Fibroblast of skin of right biceps (primary cell): ENCODE measurements at regions not wholly inside any gene's neighbourhood (a gene's known extent, or its start where the extent isn't known, plus 50 kb on each side); places are given as distances from the start of the nearest gene placed in this dataset.

Experiments
- DNase-seq: peaks from one replicate; pipeline ENCODE4 v3.0.0-alpha.2; 2013

DNA sequence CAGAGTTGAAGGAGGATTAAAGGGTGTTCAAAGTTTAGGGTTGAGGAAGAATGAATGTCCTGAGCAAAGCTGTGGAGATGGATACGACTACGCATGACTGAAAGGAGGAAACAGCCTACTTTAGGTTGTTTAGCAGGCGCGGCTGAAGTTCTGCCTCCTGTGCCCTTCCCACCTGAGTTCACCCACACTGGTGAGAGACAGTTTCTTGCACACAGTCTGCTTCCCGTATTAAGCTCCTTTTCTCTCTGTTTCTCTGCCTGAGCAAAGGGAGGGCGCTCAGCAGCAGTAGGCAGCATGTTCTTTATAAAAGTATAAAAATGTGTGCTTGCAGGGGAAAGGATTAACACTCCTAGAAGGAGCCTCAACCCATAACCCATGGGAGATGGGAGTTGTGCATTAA is 224.0 kb upstream of the SMARCA2 start:
- no peak for DNase-seq

DNA sequence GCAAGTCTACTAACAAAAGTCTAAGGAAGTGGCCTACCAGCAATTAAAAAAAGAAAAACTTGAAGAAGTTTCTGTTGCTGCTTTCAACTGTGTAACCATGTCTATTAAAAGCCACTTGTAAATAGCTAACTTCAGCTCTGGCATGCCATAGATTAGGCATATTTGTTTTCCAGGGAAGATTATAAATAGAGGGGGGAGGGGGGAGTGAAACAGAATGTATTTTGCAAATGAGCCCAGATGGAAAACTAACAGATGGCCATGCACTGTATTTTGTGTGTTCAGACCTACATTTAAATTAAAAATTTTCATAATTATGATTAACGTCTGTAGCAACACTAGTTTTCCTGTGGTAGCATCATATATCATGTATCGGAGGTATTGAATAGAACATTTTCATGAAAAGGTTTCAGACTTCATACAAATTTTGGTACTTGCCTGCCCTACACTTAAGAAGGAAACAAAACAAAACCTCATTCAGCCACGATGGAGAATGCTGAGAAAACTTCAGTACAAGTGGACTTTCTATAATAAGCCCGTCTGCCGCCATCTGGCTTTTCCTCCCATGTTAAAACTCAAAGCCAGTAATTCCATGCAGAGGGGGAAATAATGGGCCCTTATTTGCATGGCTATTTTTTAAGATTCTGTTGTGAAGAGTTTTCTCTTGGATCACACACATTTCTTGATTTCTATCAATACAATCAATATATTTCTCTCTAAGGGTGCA is 220.4 kb upstream of the SMARCA2 start:
- no peak for DNase-seq

DNA sequence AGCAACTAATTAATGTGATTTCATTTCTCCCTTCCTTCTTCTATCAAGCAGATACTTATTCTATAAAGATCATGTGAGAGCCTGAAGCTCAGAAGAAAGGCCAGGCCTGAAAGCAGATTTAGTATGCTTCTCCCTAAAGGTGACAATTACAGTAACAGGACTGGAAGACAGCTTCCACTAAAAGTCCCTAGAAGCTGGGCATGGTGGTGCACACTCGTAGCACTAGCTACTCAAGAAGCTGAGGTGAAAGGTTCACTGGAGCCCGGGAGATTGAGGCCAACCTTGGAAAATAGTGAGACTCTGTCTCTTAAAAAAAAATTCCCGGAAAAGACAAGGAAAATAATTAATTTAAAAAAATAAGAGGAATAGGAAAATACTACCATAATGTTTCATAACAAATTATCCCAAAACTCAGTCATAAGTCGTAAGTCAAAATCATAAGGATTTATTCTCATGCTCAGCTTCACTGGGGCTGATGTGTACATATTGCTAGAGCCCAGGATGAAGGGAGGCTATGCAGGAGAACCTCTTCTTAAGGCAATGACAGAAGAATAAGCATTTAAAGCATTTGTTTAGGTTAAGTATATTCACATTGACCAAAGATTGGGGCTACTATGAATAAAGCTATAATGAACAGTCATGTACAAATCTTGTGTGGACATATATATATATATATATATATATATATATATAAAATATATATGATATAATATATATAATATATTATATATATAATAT is 210.8 kb upstream of the SMARCA2 start:
- no peak for DNase-seq

DNA sequence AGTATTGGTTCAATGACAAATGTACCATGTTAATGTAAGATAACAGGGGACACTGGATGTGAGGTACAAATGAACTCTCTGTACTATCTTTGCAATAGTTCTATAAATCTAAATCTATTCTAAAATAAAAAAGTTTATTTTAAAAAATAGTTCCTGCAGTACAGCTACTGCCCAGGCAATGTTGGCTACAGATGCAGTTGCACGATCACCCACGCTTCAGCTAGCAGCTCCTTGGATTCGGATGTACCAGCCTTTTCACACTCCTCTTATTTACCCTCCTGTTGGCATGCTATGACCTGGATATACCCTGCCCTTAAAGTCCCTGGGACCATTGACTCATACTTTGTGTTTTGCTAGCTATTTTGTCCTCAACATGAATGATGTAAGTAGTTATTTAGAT is 185.4 kb upstream of the SMARCA2 start:
- no peak for DNase-seq

DNA sequence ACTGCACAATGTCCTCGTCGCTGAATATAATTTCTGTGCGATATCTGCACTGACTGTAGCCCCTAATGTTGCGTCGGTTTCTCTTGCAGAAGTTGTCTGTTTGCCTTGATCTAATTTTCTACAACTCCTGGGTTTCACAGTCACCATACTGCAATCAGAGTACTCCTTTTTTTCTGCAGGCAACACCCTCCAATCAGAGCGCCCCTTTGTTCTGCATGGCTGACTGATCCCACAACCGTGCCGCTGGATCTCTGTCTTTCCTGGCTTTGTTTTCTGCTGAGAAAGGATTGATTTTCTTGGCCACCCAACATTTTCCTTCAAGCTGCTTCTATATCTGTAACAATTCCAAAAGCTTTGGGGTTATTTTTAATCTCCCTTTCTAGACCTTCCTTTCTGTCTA is 182.2 kb upstream of the SMARCA2 start:
- no peak for DNase-seq

DNA sequence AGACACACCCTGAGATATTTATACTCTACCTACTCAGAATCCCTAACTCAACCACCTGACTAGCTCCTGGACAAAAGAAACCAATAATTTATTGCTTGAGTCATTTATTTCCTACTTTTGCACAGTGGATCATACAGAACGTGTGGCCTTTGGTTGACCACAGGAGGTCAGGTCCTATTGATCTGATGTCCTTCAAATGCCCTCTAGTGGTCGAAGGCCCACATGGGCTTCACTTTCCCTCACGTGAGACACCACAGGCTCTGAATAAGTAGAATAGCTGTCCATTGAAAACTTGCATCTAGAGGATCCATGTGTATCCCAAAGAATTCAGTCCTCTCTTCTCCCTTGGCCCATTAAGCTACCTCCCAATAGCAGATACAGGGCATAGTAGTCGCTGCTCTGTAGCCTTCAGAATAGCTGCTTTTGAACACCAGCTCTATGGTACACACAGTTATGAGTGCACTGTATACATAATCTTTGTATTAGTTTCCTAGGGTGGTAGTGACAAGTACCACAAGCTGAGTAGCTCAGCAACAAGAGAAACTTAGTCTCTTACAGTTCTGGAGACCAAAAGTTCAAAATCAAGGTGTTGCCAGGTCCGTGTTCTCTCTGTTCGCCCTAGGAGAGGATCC is 177.6 kb upstream of the SMARCA2 start:
- DNase-seq, result peak; percentile 17

DNA sequence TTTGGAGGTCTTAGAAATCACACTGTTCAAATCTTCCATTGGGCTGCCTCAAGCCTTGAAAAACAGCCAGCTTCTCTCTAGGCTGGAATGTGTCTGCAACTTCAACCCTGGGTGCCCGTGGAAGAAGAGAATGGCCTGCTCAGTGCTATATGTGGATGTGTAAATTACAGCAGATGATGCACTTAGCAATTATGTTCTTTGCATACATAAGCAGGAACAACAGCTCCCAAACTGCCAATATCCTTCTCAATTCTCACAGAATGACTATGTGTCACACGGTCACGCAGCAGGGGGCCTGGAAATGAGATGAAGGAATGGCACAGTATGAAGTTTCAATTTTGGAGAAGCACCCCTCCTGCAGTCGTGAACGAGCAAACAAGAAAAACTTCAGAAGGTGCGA is 175.2 kb upstream of the SMARCA2 start:
- DNase-seq, result no peak

DNA sequence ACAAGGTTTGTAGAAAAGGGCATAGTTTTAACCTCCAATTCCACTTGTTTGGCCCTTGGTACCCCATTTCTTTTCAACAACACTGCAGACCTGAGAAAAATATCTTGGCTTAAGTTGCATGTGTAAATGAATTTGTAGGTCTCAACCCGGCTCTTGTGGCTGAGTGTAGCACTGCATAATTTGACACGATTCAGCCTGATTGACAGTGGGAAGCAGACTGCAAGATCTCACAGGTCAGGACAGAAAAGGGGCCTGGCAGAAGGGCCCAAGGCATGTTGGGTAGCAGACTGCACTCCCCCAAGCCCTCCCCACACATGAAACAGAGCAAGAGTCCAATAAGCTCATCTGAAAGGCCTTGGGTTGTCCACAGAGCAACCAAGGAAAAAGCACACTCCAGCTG is 169.7 kb upstream of the SMARCA2 start:
- DNase-seq, result no peak

DNA sequence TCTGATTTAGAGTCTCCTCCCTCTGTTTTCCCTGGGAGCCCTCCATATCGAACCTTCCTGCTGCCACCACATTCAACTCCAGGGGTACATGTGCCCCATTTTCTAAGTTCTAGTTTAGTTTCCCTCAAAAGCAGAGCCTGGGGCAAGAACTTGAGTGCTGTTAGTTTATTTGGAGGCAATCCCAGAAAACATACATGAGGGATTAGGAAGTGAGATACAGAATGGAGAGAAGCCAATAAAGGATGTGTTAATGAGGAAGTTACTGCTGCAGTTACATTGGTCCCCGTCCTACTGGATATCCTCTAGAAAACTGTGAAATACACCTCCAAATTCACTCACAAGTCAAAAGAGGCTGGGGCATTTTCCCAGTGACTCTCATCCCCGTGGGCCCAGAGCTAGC is 159.4 kb upstream of the SMARCA2 start:
- DNase-seq, result no peak

DNA sequence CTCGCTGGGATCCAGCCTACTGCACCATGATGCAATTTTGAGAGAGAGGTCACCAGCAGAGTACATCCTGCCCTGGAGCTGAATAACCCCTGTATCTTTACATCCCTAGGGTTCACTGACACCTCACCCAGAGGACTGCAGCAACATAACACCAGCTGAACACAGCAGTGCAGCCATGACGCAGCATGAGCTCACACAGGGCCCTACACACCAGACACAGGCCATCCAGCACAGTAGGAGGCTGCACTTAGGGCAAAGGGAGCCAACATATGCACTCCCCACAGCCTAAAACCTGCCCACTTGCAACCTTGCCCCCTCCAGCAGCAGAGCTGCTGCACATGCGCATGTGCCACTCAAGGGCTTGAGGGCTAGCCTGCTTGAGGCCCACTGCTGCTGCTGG is 157.3 kb upstream of the SMARCA2 start:
- DNase-seq, result no peak

DNA sequence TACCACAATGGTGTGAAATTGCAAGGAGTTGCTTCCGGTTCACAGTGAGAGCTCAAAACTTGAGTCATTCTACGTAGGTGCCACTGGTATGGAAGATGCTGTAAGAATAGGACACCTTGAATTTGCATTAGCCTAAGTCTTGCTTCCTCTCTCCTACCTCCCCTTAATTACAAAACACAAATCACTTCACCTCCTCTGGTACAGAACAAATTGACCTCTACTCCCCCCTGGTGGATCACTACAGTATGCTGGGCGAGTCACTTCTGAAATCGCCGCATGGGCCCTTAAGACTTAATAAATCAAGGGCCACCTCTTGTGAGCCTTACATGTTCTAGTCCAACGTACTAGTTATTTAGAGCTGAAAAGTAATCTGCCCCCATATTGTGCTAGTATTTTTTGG is 145.3 kb upstream of the SMARCA2 start:
- DNase-seq, result peak; percentile 5

DNA sequence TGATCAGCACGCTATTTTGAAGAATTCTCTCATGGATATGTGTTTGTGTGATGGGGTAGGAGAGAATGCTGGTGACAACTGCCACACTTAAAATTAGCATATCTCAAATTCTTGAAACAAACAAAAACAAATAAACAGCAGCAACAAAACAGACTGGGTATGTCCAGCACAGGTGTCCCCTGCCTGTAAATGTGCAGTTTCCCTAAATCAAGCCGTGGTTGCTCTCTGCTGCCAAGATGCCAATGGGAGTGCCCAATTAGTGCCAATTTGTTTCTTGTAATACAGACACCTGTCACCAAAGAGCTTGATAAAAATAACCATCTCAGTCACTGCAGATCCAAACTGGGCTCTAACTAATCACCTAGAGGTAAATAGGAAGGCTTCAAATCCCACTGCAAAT is 144.2 kb upstream of the SMARCA2 start:
- DNase-seq, result no peak

DNA sequence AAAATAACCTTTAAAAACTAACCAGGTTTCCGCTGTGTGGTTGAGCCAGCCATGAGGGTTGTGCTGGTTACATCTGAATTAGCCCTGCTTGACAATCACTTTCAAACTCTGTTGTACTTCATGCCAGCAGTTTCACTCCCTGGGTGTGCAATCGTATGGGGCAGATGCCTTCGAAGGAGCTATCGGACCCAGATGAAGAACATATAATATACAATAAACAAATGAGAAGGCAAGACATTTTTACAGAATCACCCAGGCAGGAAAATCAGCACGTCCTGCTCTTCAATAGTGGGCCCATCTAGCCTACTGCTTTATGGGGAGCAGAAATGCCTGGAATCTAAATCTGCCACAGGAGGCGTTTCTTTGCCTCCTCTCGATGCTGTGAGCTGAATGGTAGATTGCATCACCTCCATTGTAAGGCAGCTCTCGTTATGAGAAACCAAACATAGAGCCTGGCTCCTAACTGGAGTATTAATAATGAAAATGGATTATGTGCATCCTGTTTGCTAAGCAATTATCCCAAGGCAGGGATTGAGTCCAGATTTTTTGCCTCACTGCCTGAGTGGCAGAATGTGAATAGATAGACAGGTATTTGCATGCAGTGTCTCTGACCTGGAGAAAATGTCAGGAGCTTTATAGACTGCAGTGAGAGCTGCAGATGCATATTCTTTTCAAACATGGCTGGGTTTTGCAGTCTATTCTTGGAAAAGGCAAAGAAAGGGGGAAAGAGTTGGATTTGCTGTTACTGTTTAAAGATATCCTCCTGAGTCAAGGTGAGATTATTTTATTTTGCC is 143.3 kb upstream of the SMARCA2 start:
- peak; percentile 46 for DNase-seq

DNA sequence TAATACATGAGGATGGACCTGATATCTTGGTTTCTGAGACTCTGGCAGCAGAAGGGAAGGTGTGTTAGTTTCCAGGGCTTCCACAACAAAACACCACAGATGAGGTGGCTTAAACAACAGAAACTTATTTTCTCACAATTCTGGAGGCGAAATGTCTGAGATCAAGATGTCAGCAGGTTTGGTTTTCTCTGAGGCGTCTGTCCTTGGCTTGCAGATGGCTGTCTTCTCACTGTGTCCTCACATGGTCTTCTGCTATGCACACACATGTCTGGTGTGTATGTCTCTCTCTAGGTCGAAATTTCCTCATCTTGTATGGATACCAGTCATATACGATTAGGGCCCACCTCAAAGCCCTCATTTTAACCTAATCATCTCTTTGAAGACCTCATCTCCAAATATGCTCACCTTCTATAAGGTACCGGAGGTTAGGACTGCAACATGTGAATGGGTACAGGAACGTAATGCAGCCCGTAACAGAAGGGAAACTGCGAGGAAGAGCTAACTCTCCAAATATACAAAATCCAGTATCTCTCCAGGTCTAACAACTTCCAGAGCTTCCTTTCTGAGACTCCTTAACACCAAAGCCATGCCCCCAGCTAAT is 139.8 kb upstream of the SMARCA2 start:
- DNase-seq, result no peak

DNA sequence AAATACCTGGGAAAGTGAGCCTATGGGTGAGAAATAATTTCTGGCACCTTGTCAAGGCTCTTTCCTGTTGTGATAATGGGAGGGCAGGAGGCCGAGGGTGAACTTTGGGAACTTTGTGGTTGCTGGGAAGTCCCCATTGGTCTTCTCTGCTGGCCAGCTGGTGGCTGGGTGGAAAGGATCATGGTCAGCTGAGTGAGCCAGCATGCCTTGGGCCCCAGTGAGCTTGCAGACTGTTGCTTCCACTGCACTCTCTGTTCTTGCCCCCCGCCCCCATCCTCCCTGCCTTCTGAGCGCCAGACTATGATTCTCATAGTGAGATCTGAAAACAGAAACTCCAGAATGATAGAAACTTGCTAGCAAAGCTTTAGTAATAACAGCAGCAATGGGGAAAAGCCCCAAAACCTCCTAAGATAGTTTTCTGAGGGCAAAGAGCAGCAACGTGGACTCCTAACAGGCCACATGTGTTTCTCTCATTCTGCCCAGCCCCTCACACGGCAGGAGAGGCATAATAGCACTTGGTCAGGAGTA is 139.2 kb upstream of the SMARCA2 start:
- no peak for DNase-seq

DNA sequence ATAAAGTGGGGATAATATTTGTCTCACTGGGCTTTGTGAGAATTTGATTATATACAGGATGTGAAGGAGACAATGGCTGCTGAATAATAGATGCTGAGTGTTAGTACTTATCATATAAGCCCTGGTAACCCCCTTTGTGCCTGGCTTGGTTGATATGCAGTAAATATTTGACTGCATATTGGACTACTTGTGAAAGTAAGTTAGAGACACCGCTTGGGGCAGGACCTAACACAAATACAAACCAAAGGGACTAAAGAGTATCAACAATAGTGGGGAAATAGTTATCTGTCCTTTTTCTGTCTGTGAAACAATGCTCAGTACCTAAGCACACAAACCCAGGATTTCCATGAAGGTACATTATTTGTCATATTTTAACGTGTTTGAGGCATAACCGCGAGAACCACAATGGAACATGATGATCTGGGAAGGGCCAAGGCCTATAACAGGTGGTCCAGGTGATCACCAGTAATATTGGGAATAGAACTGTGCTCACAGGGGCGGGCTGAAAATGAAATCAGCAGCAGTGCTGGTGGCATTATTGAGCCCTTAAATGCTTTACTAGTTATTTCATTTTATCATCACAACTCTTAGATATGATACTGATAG is 138.2 kb upstream of the SMARCA2 start:
- no peak for DNase-seq

DNA sequence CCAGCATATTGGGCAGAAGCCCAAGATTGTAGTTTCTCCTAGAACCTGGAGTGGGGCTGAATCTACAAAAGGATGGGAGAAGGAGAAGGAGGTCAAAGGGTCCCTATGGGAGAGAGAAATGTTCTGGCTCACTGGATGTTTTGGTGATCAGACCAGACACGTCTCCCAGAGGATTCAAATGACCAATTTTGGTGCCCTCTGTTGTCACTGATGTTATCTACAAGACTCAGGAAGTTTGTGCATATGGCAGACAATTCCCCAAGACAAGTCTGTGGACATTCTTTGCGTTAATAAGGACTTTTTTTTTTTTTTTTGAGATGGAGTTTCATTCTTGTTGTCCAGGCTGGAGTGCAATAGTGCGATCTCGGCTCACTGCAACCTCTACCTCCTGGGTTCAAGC is 137.2 kb upstream of the SMARCA2 start:
- DNase-seq, result no peak

DNA sequence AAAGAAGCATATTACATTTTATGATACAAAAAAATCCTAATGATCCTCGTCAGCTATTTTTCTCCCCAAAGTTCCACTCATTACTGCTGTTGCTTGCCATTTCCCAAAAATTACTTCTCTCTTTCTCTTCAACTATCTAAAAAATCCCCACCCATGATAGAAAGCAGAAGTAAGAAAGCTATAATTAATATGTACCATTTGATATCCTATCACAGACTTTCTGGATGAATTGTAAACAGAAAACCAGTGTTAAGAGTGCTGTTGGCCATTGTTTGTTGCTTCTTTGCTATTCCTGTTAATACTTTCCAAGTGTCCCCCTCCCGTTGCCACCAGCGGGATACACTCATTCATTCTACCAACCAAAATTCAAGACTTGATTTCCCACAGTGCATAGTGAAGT is 136.3 kb upstream of the SMARCA2 start:
- no peak for DNase-seq

DNA sequence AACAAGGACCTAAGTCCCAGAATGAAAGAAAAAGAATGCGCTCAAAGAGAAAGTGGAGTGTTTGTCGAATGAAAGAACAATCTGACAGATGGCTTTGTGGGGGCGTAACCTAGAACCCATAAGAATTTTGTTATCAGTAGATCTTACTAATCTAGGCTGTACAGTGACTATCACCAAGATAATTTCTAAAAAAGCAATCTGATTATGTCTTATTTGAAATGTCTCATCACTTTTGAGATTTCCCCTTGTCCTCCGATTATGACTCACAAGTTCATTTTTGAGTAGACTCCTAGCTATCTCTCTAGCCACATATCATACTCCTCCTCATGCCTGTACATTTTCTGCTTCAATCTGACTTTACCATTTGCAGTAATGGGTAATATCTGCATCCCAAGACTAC is 135.6 kb upstream of the SMARCA2 start:
- DNase-seq, result no peak

DNA sequence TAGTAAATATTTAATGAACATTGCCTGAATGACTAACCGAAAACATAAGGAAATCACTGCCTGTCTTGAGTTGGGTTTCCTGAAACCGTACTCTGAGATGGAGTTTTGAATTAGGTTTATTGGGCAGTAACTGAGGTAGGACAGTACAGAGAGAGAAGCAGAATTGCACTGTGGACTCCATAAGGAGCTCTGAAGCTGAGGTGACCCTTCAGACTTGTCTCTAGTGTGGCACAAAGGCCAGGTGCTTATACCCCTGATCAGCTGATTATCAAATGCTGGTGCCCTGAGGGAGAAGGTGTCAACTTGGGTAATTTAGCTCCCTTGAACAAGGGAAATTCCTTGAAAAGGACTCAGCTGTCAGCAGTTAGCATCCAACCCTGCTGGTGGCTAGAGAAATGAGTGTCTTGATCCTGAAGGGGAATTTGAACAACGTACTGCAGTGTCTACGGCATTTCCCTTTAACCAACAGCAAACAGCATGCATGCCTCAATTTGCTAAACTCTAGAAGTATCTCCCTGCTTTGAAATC is 135.0 kb upstream of the SMARCA2 start:
- DNase-seq, result no peak

DNA sequence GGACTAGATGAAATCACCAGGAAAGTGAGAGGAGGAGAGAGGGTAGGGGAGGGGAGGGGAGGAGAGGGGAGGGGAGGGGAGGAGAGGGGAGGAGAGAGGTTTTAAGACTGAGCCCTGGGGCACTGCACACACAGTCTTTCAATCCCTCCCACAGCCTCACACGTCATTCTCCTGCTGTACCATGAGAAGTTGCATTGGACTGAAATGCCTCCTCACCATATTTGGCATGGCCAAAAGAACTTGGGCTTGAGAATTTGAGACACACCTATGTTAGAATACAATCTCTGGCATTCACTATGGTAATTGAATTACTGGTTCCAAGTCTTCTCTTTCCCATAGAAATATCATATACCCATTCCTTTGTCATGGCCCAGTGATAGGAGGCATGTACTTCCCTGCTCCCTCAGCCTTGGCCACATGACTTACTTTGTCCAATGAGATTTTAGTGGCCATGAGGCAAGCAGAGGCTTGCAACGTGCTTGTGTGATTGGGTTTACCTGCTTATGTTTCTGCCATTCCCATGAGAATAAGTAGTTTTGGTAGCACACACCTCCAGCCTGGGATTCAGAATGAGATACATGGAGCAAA is 133.3 kb upstream of the SMARCA2 start:
- no peak for DNase-seq
